HG03196 (cell line): ENCODE measurements at regions not wholly inside any gene's neighbourhood (a gene's known extent, or its start where the extent isn't known, plus 50 kb on each side); places are given as distances from the start of the nearest gene placed in this dataset.

Source experiments
- ATAC-seq: cut with Tn5 transposase; IDR thresholded peaks from one replicate; pipeline ENCODE4 v1.9.1; 2021; ENCODE audit not compliant: unreplicated experiment

GRCh38 chr16:52805559-52806168, 247.0 kb downstream of the CHD9NB start:
- ATAC-seq: no peak

GRCh38 chr16:52800432-52800831, 252.3 kb downstream of the CHD9NB start:
- ATAC-seq: no peak

GRCh38 chr16:52799149-52799548, 252.2 kb upstream of the TOX3 start:
- ATAC-seq: no peak

- ATAC-seq: no peak
These were observed 240.8 kb upstream of the TOX3 start for GRCh38 chr16:52787709-52788108.

GRCh38 chr16:52786091-52786490, 239.1 kb upstream of the TOX3 start:
- ATAC-seq: no peak

- no peak for ATAC-seq
These were observed 238.7 kb upstream of the TOX3 start for GRCh38 chr16:52785653-52786052.

GRCh38 chr16:52783616-52784015, 236.7 kb upstream of the TOX3 start:
- ATAC-seq: no peak

- ATAC-seq: no peak
These were observed 234.2 kb upstream of the TOX3 start for GRCh38 chr16:52781005-52781630.

GRCh38 chr16:52773026-52773425, 226.1 kb upstream of the TOX3 start:
- ATAC-seq: no peak

GRCh38 chr16:52770828-52771227, 223.9 kb upstream of the TOX3 start:
- ATAC-seq: no peak

- ATAC-seq: no peak
These were observed 211.5 kb upstream of the TOX3 start for GRCh38 chr16:52758473-52758855.

- ATAC-seq: no peak
These were observed 211.0 kb upstream of the TOX3 start for GRCh38 chr16:52757746-52758472.

- ATAC-seq: no peak
These were observed 210.0 kb upstream of the TOX3 start for GRCh38 chr16:52756812-52757517.

GRCh38 chr16:52755396-52755795, 208.5 kb upstream of the TOX3 start:
- no peak for ATAC-seq

- no peak for ATAC-seq
These were observed 204.1 kb upstream of the TOX3 start for GRCh38 chr16:52751035-52751434.

GRCh38 chr16:52748741-52749140, 201.8 kb upstream of the TOX3 start:
- no peak for ATAC-seq

GRCh38 chr16:52747088-52747595, 200.2 kb upstream of the TOX3 start:
- no peak for ATAC-seq

- no peak for ATAC-seq
These were observed 196.8 kb upstream of the TOX3 start for GRCh38 chr16:52743707-52744106.

- no peak for ATAC-seq
These were observed 195.7 kb upstream of the TOX3 start for GRCh38 chr16:52742608-52743170.

- no peak for ATAC-seq
These were observed 195.1 kb upstream of the TOX3 start for GRCh38 chr16:52742052-52742451.

GRCh38 chr16:52741351-52741750, 194.4 kb upstream of the TOX3 start:
- ATAC-seq: no peak
